Trophoblast cell (in vitro differentiated cells and primary cell): ENCODE measurements at regions not wholly inside any gene's neighbourhood (a gene's known extent, or its start where the extent isn't known, plus 50 kb on each side); places are given as distances from the start of the nearest gene placed in this dataset.
A peak's percentile ranks its signal among the peaks of the same experiment; 100 is the strongest.

ENCODE experiments used
- DNase-seq, 2 donors: peaks; one replicate each; pipeline ENCODE4 v3.0.0-alpha.2; 2016
- H2AFZ ChIP-seq: 2 replicates; pipeline ENCODE4 v1.6.1; 2013; ENCODE audit warnings: low read length, moderate library complexity, mild to moderate bottlenecking; ENCODE audit not compliant: insufficient read depth, poor library complexity
- H2AK5ac ChIP-seq: 2 replicates; pipeline ENCODE4 v1.6.1; 2013; ENCODE audit warnings: mild to moderate bottlenecking, low read length
- H2BK120ac ChIP-seq: 2 replicates; pipeline ENCODE4 v1.6.1; 2013; ENCODE audit warnings: low read length, mild to moderate bottlenecking, moderate library complexity; ENCODE audit not compliant: insufficient read depth, poor library complexity
- H2BK12ac ChIP-seq: 2 replicates; pipeline ENCODE4 v1.6.1; 2013; ENCODE audit warnings: mild to moderate bottlenecking, low read length, moderate library complexity
- H2BK5ac ChIP-seq: 2 replicates; pipeline ENCODE4 v1.6.1; 2013; ENCODE audit warnings: low read length, low read depth, moderate library complexity, mild to moderate bottlenecking; ENCODE audit not compliant: poor library complexity
- H3K14ac ChIP-seq: 2 replicates; pipeline ENCODE4 v1.6.1; 2013; ENCODE audit warnings: mild to moderate bottlenecking, low read length
- H3K18ac ChIP-seq: 2 replicates; pipeline ENCODE4 v1.6.1; 2013; ENCODE audit warnings: mild to moderate bottlenecking, low read length
- H3K23ac ChIP-seq: 2 replicates; pipeline ENCODE4 v1.6.1; 2013; ENCODE audit warnings: low read length
- H3K27ac ChIP-seq: 2 replicates; pipeline ENCODE4 v1.5.1; 2013; ENCODE audit warnings: low read depth, mild to moderate bottlenecking, inconsistent platforms, low read length, moderate library complexity
- H3K27me3 ChIP-seq: 2 replicates; pipeline ENCODE4 v1.6.1; 2013; ENCODE audit warnings: inconsistent platforms, mild to moderate bottlenecking, low read length, moderate library complexity; ENCODE audit not compliant: insufficient read depth
- H3K36me3 ChIP-seq, 2 experiments: 1 replicate in 1 of 2; 2 replicates in 1 of 2; pipeline ENCODE4 v1.6.1; 2013; ENCODE audit warnings: low read length in 2 of 2, mild to moderate bottlenecking in 2 of 2, moderate library complexity in 1 of 2; ENCODE audit not compliant: insufficient read depth in 2 of 2, control insufficient read depth in 1 of 2
- H3K4ac ChIP-seq: 2 replicates; pipeline ENCODE4 v1.6.1; 2013; ENCODE audit warnings: low read depth, mild to moderate bottlenecking, low read length, moderate library complexity
- H3K4me1 ChIP-seq, 2 experiments: 1 replicate in 1 of 2; 2 replicates in 1 of 2; pipeline ENCODE4 v1.6.1; 2013; ENCODE audit warnings: low read length in 2 of 2, mild to moderate bottlenecking in 2 of 2, moderate library complexity in 1 of 2; ENCODE audit not compliant: insufficient read depth in 2 of 2, control insufficient read depth in 1 of 2
- H3K4me2 ChIP-seq: 2 replicates; pipeline ENCODE4 v1.6.1; 2013; ENCODE audit warnings: inconsistent platforms, mild to moderate bottlenecking, low read length, moderate library complexity
- H3K4me3 ChIP-seq: 2 replicates; pipeline ENCODE4 v1.5.1; 2013; ENCODE audit warnings: mild to moderate bottlenecking, low read depth, low read length, inconsistent platforms
- H3K79me1 ChIP-seq: one replicate; pipeline ENCODE4 v1.6.1; 2013; ENCODE audit warnings: low read length
- H3K79me2 ChIP-seq: 2 replicates; pipeline ENCODE4 v1.6.1; 2013; ENCODE audit warnings: low read length, mild to moderate bottlenecking; ENCODE audit not compliant: control insufficient read depth, insufficient read depth, poor library complexity
- H3K9ac ChIP-seq: 2 replicates; pipeline ENCODE4 v1.6.1; 2013; ENCODE audit warnings: mild to moderate bottlenecking, low read length
- H3K9me3 ChIP-seq: 2 replicates; pipeline ENCODE4 v1.6.1; 2013; ENCODE audit warnings: low read depth, mild to moderate bottlenecking, control low read depth, inconsistent platforms, low read length; ENCODE audit not compliant: insufficient read depth
- H4K12ac ChIP-seq: 2 replicates; pipeline ENCODE4 v1.6.1; 2013; ENCODE audit warnings: low read depth, mild to moderate bottlenecking, low read length, moderate library complexity
- H4K8ac ChIP-seq: 2 replicates; pipeline ENCODE4 v1.6.1; 2013; ENCODE audit warnings: low read depth, mild to moderate bottlenecking, low read length, moderate library complexity
- H4K91ac ChIP-seq: one replicate; pipeline ENCODE4 v1.6.1; 2013; ENCODE audit warnings: low read depth, mild to moderate bottlenecking, low read length, moderate library complexity
- WGBS: extraction: QIAGEN DNeasy Blood & Tissue Kit; methylation state at CpG from one replicate; pipeline ENCODE4 v1.1.7; 2013; ENCODE audit warnings: missing lambda C conversion rate; ENCODE audit not compliant: insufficient read length, insufficient coverage; ENCODE audit errors: extremely low coverage; 5-methylcytosine and 5-hydroxymethylcytosine counted together

GRCh38 chr10:44184633-44185314 lies 200.1 kb downstream of the CXCL12 start:
- peaks cover 5% of the 10 kb centered on the region for H3K9me3 ChIP-seq
- no peak overlapping the region for H4K12ac ChIP-seq
- H3K14ac ChIP-seq = no peak overlapping the region
- H3K27me3 ChIP-seq = no peaks in the 10 kb centered on the region
- no peak overlapping the region for H3K4ac ChIP-seq
- no peak overlapping the region for H2BK5ac ChIP-seq
- H3K23ac ChIP-seq = peak overlapping the region; percentile 68
- no peaks in the 10 kb centered on the region for H3K79me2 ChIP-seq
- no peak overlapping the region for H2AK5ac ChIP-seq
- no peaks in the 10 kb centered on the region for H3K79me1 ChIP-seq
- WGBS = no CpG with 5 or more reads among the region's 7 CpGs
- H3K18ac ChIP-seq = no peak overlapping the region
- no peak overlapping the region for H3K27ac ChIP-seq
- no peak overlapping the region for H2AFZ ChIP-seq
- no peak overlapping the region for H4K91ac ChIP-seq
- H3K4me1 ChIP-seq = peaks cover 0 to 3% of the 10 kb centered on the region in 2 experiments
- no peak overlapping the region for H4K8ac ChIP-seq
- H3K9ac ChIP-seq = no peak overlapping the region
- H3K36me3 ChIP-seq = no peaks in the 10 kb centered on the region
- no peak overlapping the region for H2BK12ac ChIP-seq
- peak overlapping the region; percentile 56 for H3K4me3 ChIP-seq
- H3K4me2 ChIP-seq = no peak overlapping the region
- H2BK120ac ChIP-seq = no peak overlapping the region
- DNase-seq = no peak

- Histone ChIP-seq H2AK5ac (no peak overlapping the region), H2BK12ac (no peak overlapping the region), H4K12ac (no peak overlapping the region), H3K4ac (no peak overlapping the region), H2BK5ac (no peak overlapping the region), H2AFZ (no peak overlapping the region), H3K79me2 (no peaks in the 10 kb centered on the region), H3K79me1 (no peaks in the 10 kb centered on the region), H4K91ac (no peak overlapping the region), H3K9ac (no peak overlapping the region), H3K23ac (no peak overlapping the region), H4K8ac (no peak overlapping the region), H3K4me3 (no peak overlapping the region), H3K27me3 (no peaks in the 10 kb centered on the region), H3K9me3 (peaks cover 5% of the 10 kb centered on the region), H2BK120ac (no peak overlapping the region), H3K4me2 (no peak overlapping the region), H3K18ac (no peak overlapping the region), H3K4me1 (peaks cover 0 to 3% of the 10 kb centered on the region in 2 experiments), H3K14ac (no peak overlapping the region), H3K27ac (no peak overlapping the region), H3K36me3 (no peaks in the 10 kb centered on the region)
- whole genome bisulfite sequencing = no CpG with 5 or more reads among the region's 8 CpGs
- DNase-seq = no peak
These were observed 200.9 kb downstream of the CXCL12 start for GRCh38 chr10:44183667-44184632.

GRCh38 chr10:44182909-44183308 lies 202.0 kb downstream of the CXCL12 start:
- Histone ChIP-seq H3K27me3 (no peaks in the 10 kb centered on the region), H3K9ac (no peak overlapping the region), H4K91ac (no peak overlapping the region), H2BK120ac (no peak overlapping the region), H3K27ac (no peak overlapping the region), H2BK12ac (no peak overlapping the region), H3K18ac (no peak overlapping the region), H3K4ac (no peak overlapping the region), H3K36me3 (no peaks in the 10 kb centered on the region), H2BK5ac (no peak overlapping the region), H2AFZ (no peak overlapping the region), H3K9me3 (peaks cover 5% of the 10 kb centered on the region), H3K79me1 (no peaks in the 10 kb centered on the region), H3K4me3 (no peak overlapping the region), H3K14ac (no peak overlapping the region), H4K8ac (no peak overlapping the region), H3K79me2 (no peaks in the 10 kb centered on the region), H3K4me2 (no peak overlapping the region), H3K4me1 (peaks cover 0 to 3% of the 10 kb centered on the region in 2 experiments), H3K23ac (no peak overlapping the region), H2AK5ac (no peak overlapping the region), H4K12ac (no peak overlapping the region)
- no peak for DNase-seq
- no CpG with 5 or more reads among the region's 2 CpGs for WGBS

GRCh38 chr10:44180321-44181168 lies 204.4 kb downstream of the CXCL12 start:
- peak in 1 of 2 donors; percentile 31 for DNase-seq
- Histone ChIP-seq H4K91ac (no peak overlapping the region), H3K9ac (no peak overlapping the region), H2BK120ac (no peak overlapping the region), H3K79me1 (no peaks in the 10 kb centered on the region), H4K8ac (no peak overlapping the region), H3K27ac (no peak overlapping the region), H3K36me3 (no peaks in the 10 kb centered on the region), H2BK12ac (no peak overlapping the region), H3K4ac (no peak overlapping the region), H3K18ac (no peak overlapping the region), H3K14ac (no peak overlapping the region), H4K12ac (no peak overlapping the region), H3K23ac (no peak overlapping the region), H2AK5ac (no peak overlapping the region), H3K4me1 (peaks cover 0 to 3% of the 10 kb centered on the region in 2 experiments), H3K4me2 (no peak overlapping the region), H3K4me3 (no peak overlapping the region), H3K9me3 (peaks cover 5% of the 10 kb centered on the region), H2BK5ac (no peak overlapping the region), H3K79me2 (no peaks in the 10 kb centered on the region), H3K27me3 (no peaks in the 10 kb centered on the region), H2AFZ (no peak overlapping the region)
- no CpG with 5 or more reads among the region's 10 CpGs for WGBS
